HEK293 (cell line): ENCODE measurements at regions not wholly inside any gene's neighbourhood (a gene's known extent, or its start where the extent isn't known, plus 50 kb on each side); places are given as distances from the start of the nearest gene placed in this dataset.

Experiments
- CTCF ChIA-PET: fragments of 350-600 bp; formaldehyde crosslinking; extraction: SDS; loops from one replicate; lab custom pipeline; 2021; ENCODE audit warnings: antibody characterized with exemption; lab: Yijun Ruan, JAX
- POLR2A ChIA-PET: fragments of 300-600 bp; formaldehyde crosslinking; extraction: SDS; loops from one replicate; lab custom pipeline; 2020; ENCODE audit warnings: antibody characterized with exemption, inconsistent platforms; lab: Yijun Ruan, JAX
- H3K27ac ChIP-seq: fragments of 200-500 bp; sonication (Bioruptor generic); 2 replicates; pipeline ENCODE4 v1.5.1; 2014; ENCODE audit warnings: low read depth, low read length, control low read depth, inconsistent platforms; ENCODE audit errors: extremely low read depth
- H3K36me3 ChIP-seq, 2 experiments: fragments of 200-500 bp in 1 of 2; sonication (Bioruptor generic) in 1 of 2; 1 replicate in 1 of 2; 2 replicates in 1 of 2; pipeline ENCODE4 v1.5.1; 2014 to 2017; ENCODE audit warnings: inconsistent platforms in 2 of 2, low read length in 2 of 2; ENCODE audit not compliant: control insufficient read depth in 2 of 2, insufficient read depth in 1 of 2
- H3K4me1 ChIP-seq: fragments of 200-500 bp; sonication (Bioruptor generic); 2 replicates; pipeline ENCODE4 v1.5.1; 2014; ENCODE audit warnings: mild to moderate bottlenecking, low read length, inconsistent platforms; ENCODE audit not compliant: control insufficient read depth, insufficient read depth
- H3K4me3 ChIP-seq: 2 replicates; pipeline ENCODE4 v1.5.1; 2011; ENCODE audit warnings: low read depth, mild to moderate bottlenecking, control low read depth, low read length, moderate library complexity
- H3K9me3 ChIP-seq: fragments of 200-500 bp; sonication (Bioruptor generic); 2 replicates; pipeline ENCODE4 v1.5.1; 2014; ENCODE audit warnings: low read depth, low read length, inconsistent platforms; ENCODE audit not compliant: control insufficient read depth, insufficient read depth
- KLF1 ChIP-seq: fragments of 450-650 bp; formaldehyde crosslinking; IDR thresholded peaks from 2 replicates; pipeline ENCODE4 v1.5.1; 2016; ENCODE audit warnings: missing biosample characterization, missing genetic modification characterization
- KLF7 ChIP-seq: fragments of 450-650 bp; formaldehyde crosslinking; IDR thresholded peaks from 2 replicates; pipeline ENCODE4 v1.5.1; 2016; ENCODE audit warnings: missing biosample characterization, missing genetic modification characterization, borderline replicate concordance
- MZF1 ChIP-seq: fragments of 450-650 bp; formaldehyde crosslinking; IDR thresholded peaks from 2 replicates; pipeline ENCODE4 v1.5.1; 2017; ENCODE audit warnings: missing biosample characterization, missing genetic modification characterization, borderline replicate concordance
- SP2 ChIP-seq: fragments of 450-650 bp; formaldehyde crosslinking; IDR thresholded peaks from 2 replicates; pipeline ENCODE4 v1.5.1; 2016; ENCODE audit warnings: missing biosample characterization, missing genetic modification characterization
- ZBTB1 ChIP-seq: fragments of 450-650 bp; formaldehyde crosslinking; IDR thresholded peaks from 2 replicates; pipeline ENCODE4 v1.5.1; 2016; ENCODE audit warnings: missing biosample characterization, missing genetic modification characterization
- ZFHX2 ChIP-seq: fragments of 450-650 bp; formaldehyde crosslinking; conservative IDR thresholded peaks from 2 replicates; pipeline ENCODE4 v1.5.1; 2016; ENCODE audit warnings: missing biosample characterization, missing genetic modification characterization
- ZNF10 ChIP-seq: fragments of 450-650 bp; formaldehyde crosslinking; IDR thresholded peaks from 2 replicates; pipeline ENCODE4 v1.5.1; 2017; ENCODE audit warnings: missing biosample characterization, missing genetic modification characterization
- ZNF146 ChIP-seq: fragments of 450-650 bp; formaldehyde crosslinking; IDR thresholded peaks from 2 replicates; pipeline ENCODE4 v1.5.1; 2016; ENCODE audit warnings: missing biosample characterization, missing genetic modification characterization
- ZNF311 ChIP-seq: fragments of 450-650 bp; formaldehyde crosslinking; IDR thresholded peaks from 2 replicates; pipeline ENCODE4 v1.5.1; 2017; ENCODE audit warnings: missing biosample characterization, missing genetic modification characterization, borderline replicate concordance
- ZNF404 ChIP-seq: fragments of 450-650 bp; formaldehyde crosslinking; IDR thresholded peaks from 2 replicates; pipeline ENCODE4 v1.5.1; 2017; ENCODE audit warnings: missing biosample characterization, missing genetic modification characterization
- ZNF549 ChIP-seq: fragments of 450-650 bp; IDR thresholded peaks from 2 replicates; pipeline ENCODE4 v1.5.1; 2018; ENCODE audit warnings: missing biosample characterization, missing genetic modification characterization, mild to moderate bottlenecking, inconsistent platforms, moderate library complexity
- ZNF658 ChIP-seq: fragments of 450-650 bp; formaldehyde crosslinking; IDR thresholded peaks from 2 replicates; pipeline ENCODE4; 2016; ENCODE audit warnings: missing biosample characterization, missing genetic modification characterization
- ZNF677 ChIP-seq: fragments of 450-650 bp; IDR thresholded peaks from 2 replicates; pipeline ENCODE4 v1.5.0; 2018; ENCODE audit warnings: missing biosample characterization, mild to moderate bottlenecking, missing genetic modification characterization, moderate library complexity
- ZNF843 ChIP-seq: fragments of 450-650 bp; formaldehyde crosslinking; IDR thresholded peaks from 2 replicates; pipeline ENCODE4 v1.5.1; 2016; ENCODE audit warnings: missing biosample characterization, missing genetic modification characterization
- ZSCAN30 ChIP-seq: fragments of 450-650 bp; IDR thresholded peaks from 2 replicates; pipeline ENCODE4 v1.5.1; 2018; ENCODE audit warnings: missing biosample characterization, mild to moderate bottlenecking, missing genetic modification characterization, moderate library complexity
- TF ChIP-seq, protein P1 (sequence below): fragments of 450-650 bp; formaldehyde crosslinking; IDR thresholded peaks from 2 replicates; pipeline ENCODE4 v1.5.1; 2017; ENCODE audit warnings: missing biosample characterization, missing genetic modification characterization
- TF ChIP-seq, protein P2 (sequence below): fragments of 450-650 bp; formaldehyde crosslinking; IDR thresholded peaks from 2 replicates; pipeline ENCODE4 v1.5.1; 2016; ENCODE audit warnings: missing biosample characterization, missing genetic modification characterization
- TF ChIP-seq, protein P3 (sequence below): fragments of 450-650 bp; formaldehyde crosslinking; IDR thresholded peaks from 2 replicates; pipeline ENCODE4 v1.5.1; 2016; ENCODE audit warnings: missing biosample characterization, missing genetic modification characterization
- TF ChIP-seq, protein P4 (sequence below): fragments of 450-650 bp; formaldehyde crosslinking; IDR thresholded peaks from 2 replicates; pipeline ENCODE4 v1.5.1; 2017; ENCODE audit warnings: missing biosample characterization, missing genetic modification characterization
- TF ChIP-seq, protein P5 (sequence below): fragments of 450-650 bp; formaldehyde crosslinking; IDR thresholded peaks from 2 replicates; pipeline ENCODE4 v1.5.1; 2016; ENCODE audit warnings: missing biosample characterization, missing genetic modification characterization, borderline replicate concordance

DNA sequence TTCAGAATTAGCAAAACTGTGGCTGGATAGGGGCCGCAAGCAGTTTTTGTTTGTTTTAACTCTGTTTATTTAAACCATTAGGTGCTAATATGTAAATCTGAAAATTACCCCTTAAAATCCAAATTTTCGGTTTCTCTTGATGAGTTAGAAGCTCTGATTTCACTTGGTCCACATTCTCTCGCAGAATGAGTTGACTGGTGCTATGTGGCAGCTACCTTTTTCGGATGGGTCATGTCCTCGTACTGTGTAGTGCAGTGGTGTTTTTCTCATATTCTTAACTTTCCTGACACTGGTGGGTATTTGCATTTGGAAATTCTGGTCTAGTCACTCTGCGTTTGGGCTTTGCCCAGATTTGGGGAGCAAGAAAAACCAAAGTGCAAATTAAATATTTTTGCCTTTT lies 87.1 kb downstream of the DIPK2A start:
- Histone ChIP-seq H3K4me3 (no peak overlapping the region), H3K9me3 (no peaks in the 10 kb centered on the region), H3K27ac (no peak overlapping the region), H3K36me3 (no peaks in the 10 kb centered on the region), H3K4me1 (no peaks in the 10 kb centered on the region)
- TF ChIP-seq ZNF658 (tag by site-specific recombination) (no peak), ZNF146 (tag by site-specific recombination) (no peak), SP2 (no peak), ZBTB1 (tag by site-specific recombination) (no peak), ZNF549 (tag by site-specific recombination) (no peak), ZNF843 (no peak), KLF1 (tag by site-specific recombination) (no peak)
- TF ChIP-seq, protein P1, sequence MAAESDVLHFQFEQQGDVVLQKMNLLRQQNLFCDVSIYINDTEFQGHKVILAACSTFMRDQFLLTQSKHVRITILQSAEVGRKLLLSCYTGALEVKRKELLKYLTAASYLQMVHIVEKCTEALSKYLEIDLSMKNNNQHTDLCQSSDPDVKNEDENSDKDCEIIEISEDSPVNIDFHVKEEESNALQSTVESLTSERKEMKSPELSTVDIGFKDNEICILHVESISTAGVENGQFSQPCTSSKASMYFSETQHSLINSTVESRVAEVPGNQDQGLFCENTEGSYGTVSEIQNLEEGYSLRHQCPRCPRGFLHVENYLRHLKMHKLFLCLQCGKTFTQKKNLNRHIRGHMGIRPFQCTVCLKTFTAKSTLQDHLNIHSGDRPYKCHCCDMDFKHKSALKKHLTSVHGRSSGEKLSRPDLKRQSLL (tag by site-specific recombination), result no peak
- TF ChIP-seq, protein P2, sequence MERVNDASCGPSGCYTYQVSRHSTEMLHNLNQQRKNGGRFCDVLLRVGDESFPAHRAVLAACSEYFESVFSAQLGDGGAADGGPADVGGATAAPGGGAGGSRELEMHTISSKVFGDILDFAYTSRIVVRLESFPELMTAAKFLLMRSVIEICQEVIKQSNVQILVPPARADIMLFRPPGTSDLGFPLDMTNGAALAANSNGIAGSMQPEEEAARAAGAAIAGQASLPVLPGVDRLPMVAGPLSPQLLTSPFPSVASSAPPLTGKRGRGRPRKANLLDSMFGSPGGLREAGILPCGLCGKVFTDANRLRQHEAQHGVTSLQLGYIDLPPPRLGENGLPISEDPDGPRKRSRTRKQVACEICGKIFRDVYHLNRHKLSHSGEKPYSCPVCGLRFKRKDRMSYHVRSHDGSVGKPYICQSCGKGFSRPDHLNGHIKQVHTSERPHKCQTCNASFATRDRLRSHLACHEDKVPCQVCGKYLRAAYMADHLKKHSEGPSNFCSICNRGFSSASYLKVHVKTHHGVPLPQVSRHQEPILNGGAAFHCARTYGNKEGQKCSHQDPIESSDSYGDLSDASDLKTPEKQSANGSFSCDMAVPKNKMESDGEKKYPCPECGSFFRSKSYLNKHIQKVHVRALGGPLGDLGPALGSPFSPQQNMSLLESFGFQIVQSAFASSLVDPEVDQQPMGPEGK (tag by site-specific recombination), result no peak
- POLR2A ChIA-PET, result no interaction called here
- CTCF ChIA-PET, result no interaction called here

DNA sequence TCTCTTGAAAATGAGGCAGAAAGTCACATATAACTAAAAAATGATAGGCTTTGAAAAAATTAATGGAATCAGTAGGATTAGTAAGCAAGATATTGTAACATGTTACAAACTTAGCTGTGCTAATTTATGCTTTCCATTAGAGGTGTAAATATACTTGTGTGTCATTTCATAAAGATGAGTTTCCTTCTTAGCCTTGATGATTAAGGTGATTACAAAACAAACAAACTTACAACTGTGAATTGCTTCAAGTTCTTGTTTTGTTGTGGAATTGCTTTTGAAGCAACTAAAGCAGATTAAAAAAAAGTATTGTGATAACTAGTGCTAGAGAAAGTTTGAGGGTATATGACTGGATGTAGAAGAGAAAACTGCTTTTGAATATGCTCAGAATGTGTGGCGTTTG lies 87.9 kb downstream of the DIPK2A start:
- ChIA-PET CTCF (no interaction called here), POLR2A (no interaction called here)
- Histone ChIP-seq H3K4me3 (no peak overlapping the region), H3K9me3 (no peaks in the 10 kb centered on the region), H3K27ac (no peak overlapping the region), H3K36me3 (no peaks in the 10 kb centered on the region), H3K4me1 (no peaks in the 10 kb centered on the region)
- TF ChIP-seq ZNF404 (no peak), ZNF311 (tag by site-specific recombination) (no peak)
- TF ChIP-seq, protein P3, sequence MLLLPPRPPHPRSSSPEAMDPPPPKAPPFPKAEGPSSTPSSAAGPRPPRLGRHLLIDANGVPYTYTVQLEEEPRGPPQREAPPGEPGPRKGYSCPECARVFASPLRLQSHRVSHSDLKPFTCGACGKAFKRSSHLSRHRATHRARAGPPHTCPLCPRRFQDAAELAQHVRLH (tag by site-specific recombination), result no peak
- TF ChIP-seq, protein P4, sequence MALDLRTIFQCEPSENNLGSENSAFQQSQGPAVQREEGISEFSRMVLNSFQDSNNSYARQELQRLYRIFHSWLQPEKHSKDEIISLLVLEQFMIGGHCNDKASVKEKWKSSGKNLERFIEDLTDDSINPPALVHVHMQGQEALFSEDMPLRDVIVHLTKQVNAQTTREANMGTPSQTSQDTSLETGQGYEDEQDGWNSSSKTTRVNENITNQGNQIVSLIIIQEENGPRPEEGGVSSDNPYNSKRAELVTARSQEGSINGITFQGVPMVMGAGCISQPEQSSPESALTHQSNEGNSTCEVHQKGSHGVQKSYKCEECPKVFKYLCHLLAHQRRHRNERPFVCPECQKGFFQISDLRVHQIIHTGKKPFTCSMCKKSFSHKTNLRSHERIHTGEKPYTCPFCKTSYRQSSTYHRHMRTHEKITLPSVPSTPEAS (tag by site-specific recombination), result no peak

DNA sequence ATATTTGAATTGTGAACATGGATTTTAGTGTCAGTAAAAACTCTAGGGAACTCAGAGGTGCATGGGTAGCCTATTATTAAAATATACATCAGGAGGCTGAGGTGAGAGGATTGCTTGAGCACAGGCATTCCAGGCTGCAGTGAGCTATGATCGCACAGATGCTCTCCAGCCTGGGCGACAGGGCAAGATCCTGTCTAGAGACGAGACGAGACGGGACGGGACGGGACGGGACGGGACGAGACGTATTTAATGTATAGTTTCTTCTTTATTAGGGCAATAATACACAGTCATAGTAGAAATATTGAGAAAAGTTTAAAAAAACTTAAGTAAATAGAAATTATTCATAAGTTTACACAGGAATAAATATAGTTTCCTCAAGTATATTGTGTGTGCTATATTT lies 89.3 kb downstream of the DIPK2A start:
- Histone ChIP-seq H3K36me3 (no peaks in the 10 kb centered on the region), H3K27ac (no peak overlapping the region), H3K9me3 (no peaks in the 10 kb centered on the region), H3K4me1 (no peaks in the 10 kb centered on the region), H3K4me3 (no peak overlapping the region)
- TF ChIP-seq ZFHX2 (tag by site-specific recombination) (no peak), ZNF10 (tag by site-specific recombination) (no peak), ZSCAN30 (no peak), ZNF677 (tag by site-specific recombination) (no peak), KLF7 (tag by site-specific recombination) (no peak), MZF1 (tag by site-specific recombination) (no peak)
- TF ChIP-seq, protein P5, sequence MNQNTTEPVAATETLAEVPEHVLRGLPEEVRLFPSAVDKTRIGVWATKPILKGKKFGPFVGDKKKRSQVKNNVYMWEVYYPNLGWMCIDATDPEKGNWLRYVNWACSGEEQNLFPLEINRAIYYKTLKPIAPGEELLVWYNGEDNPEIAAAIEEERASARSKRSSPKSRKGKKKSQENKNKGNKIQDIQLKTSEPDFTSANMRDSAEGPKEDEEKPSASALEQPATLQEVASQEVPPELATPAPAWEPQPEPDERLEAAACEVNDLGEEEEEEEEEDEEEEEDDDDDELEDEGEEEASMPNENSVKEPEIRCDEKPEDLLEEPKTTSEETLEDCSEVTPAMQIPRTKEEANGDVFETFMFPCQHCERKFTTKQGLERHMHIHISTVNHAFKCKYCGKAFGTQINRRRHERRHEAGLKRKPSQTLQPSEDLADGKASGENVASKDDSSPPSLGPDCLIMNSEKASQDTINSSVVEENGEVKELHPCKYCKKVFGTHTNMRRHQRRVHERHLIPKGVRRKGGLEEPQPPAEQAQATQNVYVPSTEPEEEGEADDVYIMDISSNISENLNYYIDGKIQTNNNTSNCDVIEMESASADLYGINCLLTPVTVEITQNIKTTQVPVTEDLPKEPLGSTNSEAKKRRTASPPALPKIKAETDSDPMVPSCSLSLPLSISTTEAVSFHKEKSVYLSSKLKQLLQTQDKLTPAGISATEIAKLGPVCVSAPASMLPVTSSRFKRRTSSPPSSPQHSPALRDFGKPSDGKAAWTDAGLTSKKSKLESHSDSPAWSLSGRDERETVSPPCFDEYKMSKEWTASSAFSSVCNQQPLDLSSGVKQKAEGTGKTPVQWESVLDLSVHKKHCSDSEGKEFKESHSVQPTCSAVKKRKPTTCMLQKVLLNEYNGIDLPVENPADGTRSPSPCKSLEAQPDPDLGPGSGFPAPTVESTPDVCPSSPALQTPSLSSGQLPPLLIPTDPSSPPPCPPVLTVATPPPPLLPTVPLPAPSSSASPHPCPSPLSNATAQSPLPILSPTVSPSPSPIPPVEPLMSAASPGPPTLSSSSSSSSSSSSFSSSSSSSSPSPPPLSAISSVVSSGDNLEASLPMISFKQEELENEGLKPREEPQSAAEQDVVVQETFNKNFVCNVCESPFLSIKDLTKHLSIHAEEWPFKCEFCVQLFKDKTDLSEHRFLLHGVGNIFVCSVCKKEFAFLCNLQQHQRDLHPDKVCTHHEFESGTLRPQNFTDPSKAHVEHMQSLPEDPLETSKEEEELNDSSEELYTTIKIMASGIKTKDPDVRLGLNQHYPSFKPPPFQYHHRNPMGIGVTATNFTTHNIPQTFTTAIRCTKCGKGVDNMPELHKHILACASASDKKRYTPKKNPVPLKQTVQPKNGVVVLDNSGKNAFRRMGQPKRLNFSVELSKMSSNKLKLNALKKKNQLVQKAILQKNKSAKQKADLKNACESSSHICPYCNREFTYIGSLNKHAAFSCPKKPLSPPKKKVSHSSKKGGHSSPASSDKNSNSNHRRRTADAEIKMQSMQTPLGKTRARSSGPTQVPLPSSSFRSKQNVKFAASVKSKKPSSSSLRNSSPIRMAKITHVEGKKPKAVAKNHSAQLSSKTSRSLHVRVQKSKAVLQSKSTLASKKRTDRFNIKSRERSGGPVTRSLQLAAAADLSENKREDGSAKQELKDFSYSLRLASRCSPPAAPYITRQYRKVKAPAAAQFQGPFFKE (tag by site-specific recombination), result no peak
- ChIA-PET POLR2A (no interaction called here), CTCF (interaction anchor here (0.5 kb wide), 1 partner anchor 20 kb away, joined by 4 read pairs; no protein-coding TSS in a partner anchor)
